Gastrocnemius medialis (tissue), 4 donors: ENCODE measurements at regions not wholly inside any gene's neighbourhood (a gene's known extent, or its start where the extent isn't known, plus 50 kb on each side); places are given as distances from the start of the nearest gene placed in this dataset.

Source experiments
- POLR2A ChIP-seq, 2 donors: fragments of 450-650 bp; IDR thresholded peaks; one replicate each; pipeline ENCODE4 v1.6.1; 2017; ENCODE audit warnings: antibody characterized with exemption in 2 of 2, mild to moderate bottlenecking in 2 of 2, moderate library complexity in 2 of 2
- TF ChIP-seq, protein P1 (sequence below), 5 experiments: fragments of 450-650 bp in 3 of 5; fragments of 200-600 bp in 2 of 5; sonication (generic) in 2 of 5; IDR thresholded peaks in 4 of 5; conservative IDR thresholded peaks in 1 of 5; 1 replicate in 4 of 5; 2 replicates in 1 of 5; pipeline ENCODE4 v1.5.1; 2016 to 2019; ENCODE audit warnings: antibody characterized with exemption in 5 of 5, mild to moderate bottlenecking in 3 of 5, moderate library complexity in 3 of 5

DNA sequence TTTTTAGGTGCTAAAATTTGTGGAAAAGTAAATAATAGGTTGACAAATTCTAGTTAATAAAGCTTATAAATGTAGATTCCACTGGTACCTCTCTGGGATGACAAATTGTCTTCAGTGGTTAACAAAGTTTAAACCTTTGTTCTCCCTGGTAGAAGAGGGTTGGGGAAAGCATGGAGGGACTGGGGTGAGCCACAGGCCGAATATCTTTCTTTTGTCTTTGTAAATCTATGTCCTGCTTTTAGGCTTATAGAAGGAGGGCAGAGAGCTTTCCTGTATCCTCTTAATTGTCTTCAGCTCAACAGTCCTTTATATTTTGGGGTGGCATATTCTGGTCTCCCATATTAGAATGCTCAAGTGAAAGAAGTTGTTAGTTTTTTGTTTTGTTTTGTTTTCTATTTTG, 142.2 kb upstream of the CNOT2 start:
- TF ChIP-seq, protein P1, sequence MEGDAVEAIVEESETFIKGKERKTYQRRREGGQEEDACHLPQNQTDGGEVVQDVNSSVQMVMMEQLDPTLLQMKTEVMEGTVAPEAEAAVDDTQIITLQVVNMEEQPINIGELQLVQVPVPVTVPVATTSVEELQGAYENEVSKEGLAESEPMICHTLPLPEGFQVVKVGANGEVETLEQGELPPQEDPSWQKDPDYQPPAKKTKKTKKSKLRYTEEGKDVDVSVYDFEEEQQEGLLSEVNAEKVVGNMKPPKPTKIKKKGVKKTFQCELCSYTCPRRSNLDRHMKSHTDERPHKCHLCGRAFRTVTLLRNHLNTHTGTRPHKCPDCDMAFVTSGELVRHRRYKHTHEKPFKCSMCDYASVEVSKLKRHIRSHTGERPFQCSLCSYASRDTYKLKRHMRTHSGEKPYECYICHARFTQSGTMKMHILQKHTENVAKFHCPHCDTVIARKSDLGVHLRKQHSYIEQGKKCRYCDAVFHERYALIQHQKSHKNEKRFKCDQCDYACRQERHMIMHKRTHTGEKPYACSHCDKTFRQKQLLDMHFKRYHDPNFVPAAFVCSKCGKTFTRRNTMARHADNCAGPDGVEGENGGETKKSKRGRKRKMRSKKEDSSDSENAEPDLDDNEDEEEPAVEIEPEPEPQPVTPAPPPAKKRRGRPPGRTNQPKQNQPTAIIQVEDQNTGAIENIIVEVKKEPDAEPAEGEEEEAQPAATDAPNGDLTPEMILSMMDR (IDR thresholded peaks at IDR 0.05 in 4 of 5, conservative IDR thresholded peaks at IDR 0.05 in 1 of 5), result no peak
- no peak for TF ChIP-seq POLR2A (IDR thresholded peaks at IDR 0.05)
